Peyer's patch (tissue), 4 donors: ENCODE measurements at regions not wholly inside any gene's neighbourhood (a gene's known extent, or its start where the extent isn't known, plus 50 kb on each side); places are given as distances from the start of the nearest gene placed in this dataset.

Experiments used
- DNase-seq, 3 donors: peaks; one replicate each; pipeline ENCODE4 v3.0.0-alpha.2; 2017 to 2019
- H3K27ac ChIP-seq, 4 donors: fragments of 200-600 bp; sonication (generic); one replicate each; pipeline ENCODE4 v1.5.1; 2016 to 2019
- H3K27me3 ChIP-seq, 2 donors: fragments of 200-600 bp; sonication (generic); one replicate each; pipeline ENCODE4 v1.5.1; 2019
- H3K36me3 ChIP-seq, 3 donors: fragments of 200-600 bp; sonication (generic); one replicate each; pipeline ENCODE4 v1.5.1; 2016 to 2019
- H3K4me1 ChIP-seq, 4 donors: fragments of 200-600 bp; sonication (generic); one replicate each; pipeline ENCODE4 v1.5.1; 2016 to 2019
- H3K4me3 ChIP-seq, 4 donors: fragments of 200-600 bp; sonication (generic); 1 replicate in 3 of 4; 2 replicates in 1 of 4; pipeline ENCODE4 v1.5.1; 2016 to 2019; ENCODE audit warnings: mild to moderate bottlenecking in 1 of 4
- H3K9me3 ChIP-seq, 4 donors: fragments of 200-600 bp; sonication (generic); one replicate each; pipeline ENCODE4 v1.5.1; 2016 to 2019; ENCODE audit warnings: mild to moderate bottlenecking in 1 of 4
- CTCF ChIP-seq, 6 experiments: fragments of 450-650 bp in 4 of 6; fragments of 200-600 bp in 2 of 6; sonication (generic) in 1 of 6; IDR thresholded peaks; one replicate each; pipeline ENCODE4 v1.5.1; 2017 to 2019; ENCODE audit warnings: antibody characterized with exemption in 6 of 6, mild to moderate bottlenecking in 3 of 6, moderate library complexity in 1 of 6
- POLR2A ChIP-seq, 2 donors: fragments of 450-650 bp; IDR thresholded peaks; one replicate each; pipeline ENCODE4 v1.5.1; 2017; ENCODE audit warnings: antibody characterized with exemption in 2 of 2, mild to moderate bottlenecking in 2 of 2, moderate library complexity in 2 of 2

GRCh38 chr1:189656628-189657530 is 820.8 kb downstream of the BRINP3 start:
- TF ChIP-seq POLR2A (IDR thresholded peaks at IDR 0.05) (no peak), CTCF (IDR thresholded peaks at IDR 0.05) (no peak)
- no peak overlapping the region for H3K27ac ChIP-seq
- H3K9me3 ChIP-seq, result no peaks in the 10 kb centered on the region
- H3K4me1 ChIP-seq, result no peaks in the 10 kb centered on the region
- no peaks in the 10 kb centered on the region for H3K36me3 ChIP-seq
- DNase-seq, result no peak
- no peaks in the 10 kb centered on the region for H3K27me3 ChIP-seq
- no peak overlapping the region for H3K4me3 ChIP-seq

- Histone ChIP-seq H3K27ac (no peak overlapping the region), H3K9me3 (no peaks in the 10 kb centered on the region), H3K36me3 (no peaks in the 10 kb centered on the region), H3K27me3 (no peaks in the 10 kb centered on the region), H3K4me1 (no peaks in the 10 kb centered on the region), H3K4me3 (no peak overlapping the region)
- TF ChIP-seq CTCF (IDR thresholded peaks at IDR 0.05) (no peak), POLR2A (IDR thresholded peaks at IDR 0.05) (no peak)
- no peak for DNase-seq
These were observed 819.9 kb downstream of the BRINP3 start for GRCh38 chr1:189657715-189658114.

GRCh38 chr1:189658381-189658780 is 819.3 kb downstream of the BRINP3 start:
- Histone ChIP-seq H3K9me3 (no peaks in the 10 kb centered on the region), H3K27ac (no peak overlapping the region), H3K4me1 (no peaks in the 10 kb centered on the region), H3K27me3 (no peaks in the 10 kb centered on the region), H3K36me3 (no peaks in the 10 kb centered on the region), H3K4me3 (no peak overlapping the region)
- no peak for DNase-seq
- no peak for TF ChIP-seq POLR2A (IDR thresholded peaks at IDR 0.05)
- no peak for TF ChIP-seq CTCF (IDR thresholded peaks at IDR 0.05)

GRCh38 chr1:189659731-189660130 is 817.9 kb downstream of the BRINP3 start:
- H3K36me3 ChIP-seq, result no peaks in the 10 kb centered on the region
- H3K9me3 ChIP-seq, result no peaks in the 10 kb centered on the region
- H3K27me3 ChIP-seq, result no peaks in the 10 kb centered on the region
- H3K4me3 ChIP-seq, result no peak overlapping the region
- no peak for DNase-seq
- no peaks in the 10 kb centered on the region for H3K4me1 ChIP-seq
- no peak for TF ChIP-seq CTCF (IDR thresholded peaks at IDR 0.05)
- no peak for TF ChIP-seq POLR2A (IDR thresholded peaks at IDR 0.05)
- H3K27ac ChIP-seq, result no peak overlapping the region

- Histone ChIP-seq H3K4me3 (no peak overlapping the region), H3K9me3 (no peaks in the 10 kb centered on the region), H3K27me3 (no peaks in the 10 kb centered on the region), H3K4me1 (no peaks in the 10 kb centered on the region), H3K36me3 (no peaks in the 10 kb centered on the region), H3K27ac (no peak overlapping the region)
- TF ChIP-seq CTCF (IDR thresholded peaks at IDR 0.05), result no peak
- no peak for TF ChIP-seq POLR2A (IDR thresholded peaks at IDR 0.05)
- no peak for DNase-seq
These were observed 815.5 kb downstream of the BRINP3 start for GRCh38 chr1:189662190-189662589.
